RWPE1 (cell line): ENCODE measurements at regions not wholly inside any gene's neighbourhood (a gene's known extent, or its start where the extent isn't known, plus 50 kb on each side); places are given as distances from the start of the nearest gene placed in this dataset.
"Not testable (repeated sequence)": the region's sequence is repeated elsewhere in the genome, so short reads cannot be mapped to it uniquely, and the experiment has no call there.

Experiments
- CTCF ChIA-PET: fragments of 350-600 bp; sonication (Branson Sonifier 250); formaldehyde crosslinking; extraction: SDS; loops from one replicate; lab custom pipeline; 2021; lab: Yijun Ruan, JAX
- POLR2A ChIA-PET: fragments of 400-600 bp; formaldehyde crosslinking; extraction: SDS; loops from one replicate; lab custom pipeline; 2020; ENCODE audit warnings: antibody characterized with exemption; ENCODE audit not compliant: low non-redundant PET; lab: Yijun Ruan, JAX
- DNase-seq: peaks from one replicate; pipeline ENCODE4 v3.0.0; 2012; ENCODE audit warnings: low spot score
- H3K27ac ChIP-seq: fragments of 450-650 bp; 2 replicates; pipeline ENCODE4 v1.5.1; 2017
- TF ChIP-seq, protein P1 (sequence below): fragments of 450-650 bp; conservative IDR thresholded peaks from 2 replicates; pipeline ENCODE4 v1.5.1; 2017; ENCODE audit warnings: low read depth, mild to moderate bottlenecking

DNA sequence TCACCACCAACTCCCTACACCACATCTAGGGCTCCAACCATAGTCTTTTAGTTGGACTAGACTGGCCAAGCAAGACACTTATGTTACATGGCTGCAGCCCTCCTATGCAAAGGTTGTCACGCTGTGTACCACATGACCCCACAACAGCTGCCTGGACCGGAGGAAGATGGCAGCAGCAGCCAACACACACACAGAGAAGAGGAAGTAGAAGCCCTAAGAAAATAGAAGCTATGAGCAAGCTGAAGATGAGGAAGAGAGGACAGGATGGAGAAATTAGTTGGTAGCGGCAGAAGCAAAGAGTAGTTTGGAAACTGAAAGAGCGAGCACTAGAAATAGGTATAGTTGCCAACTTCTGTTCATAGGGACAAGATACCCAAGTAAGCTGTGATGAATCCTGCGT, 60.8 kb upstream of the RALGPS2 start:
- ChIA-PET CTCF (no interaction called here), POLR2A (no interaction called here)
- TF ChIP-seq, protein P1, sequence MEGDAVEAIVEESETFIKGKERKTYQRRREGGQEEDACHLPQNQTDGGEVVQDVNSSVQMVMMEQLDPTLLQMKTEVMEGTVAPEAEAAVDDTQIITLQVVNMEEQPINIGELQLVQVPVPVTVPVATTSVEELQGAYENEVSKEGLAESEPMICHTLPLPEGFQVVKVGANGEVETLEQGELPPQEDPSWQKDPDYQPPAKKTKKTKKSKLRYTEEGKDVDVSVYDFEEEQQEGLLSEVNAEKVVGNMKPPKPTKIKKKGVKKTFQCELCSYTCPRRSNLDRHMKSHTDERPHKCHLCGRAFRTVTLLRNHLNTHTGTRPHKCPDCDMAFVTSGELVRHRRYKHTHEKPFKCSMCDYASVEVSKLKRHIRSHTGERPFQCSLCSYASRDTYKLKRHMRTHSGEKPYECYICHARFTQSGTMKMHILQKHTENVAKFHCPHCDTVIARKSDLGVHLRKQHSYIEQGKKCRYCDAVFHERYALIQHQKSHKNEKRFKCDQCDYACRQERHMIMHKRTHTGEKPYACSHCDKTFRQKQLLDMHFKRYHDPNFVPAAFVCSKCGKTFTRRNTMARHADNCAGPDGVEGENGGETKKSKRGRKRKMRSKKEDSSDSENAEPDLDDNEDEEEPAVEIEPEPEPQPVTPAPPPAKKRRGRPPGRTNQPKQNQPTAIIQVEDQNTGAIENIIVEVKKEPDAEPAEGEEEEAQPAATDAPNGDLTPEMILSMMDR: no peak
- H3K27ac ChIP-seq: no peak overlapping the region
- no peak for DNase-seq

DNA sequence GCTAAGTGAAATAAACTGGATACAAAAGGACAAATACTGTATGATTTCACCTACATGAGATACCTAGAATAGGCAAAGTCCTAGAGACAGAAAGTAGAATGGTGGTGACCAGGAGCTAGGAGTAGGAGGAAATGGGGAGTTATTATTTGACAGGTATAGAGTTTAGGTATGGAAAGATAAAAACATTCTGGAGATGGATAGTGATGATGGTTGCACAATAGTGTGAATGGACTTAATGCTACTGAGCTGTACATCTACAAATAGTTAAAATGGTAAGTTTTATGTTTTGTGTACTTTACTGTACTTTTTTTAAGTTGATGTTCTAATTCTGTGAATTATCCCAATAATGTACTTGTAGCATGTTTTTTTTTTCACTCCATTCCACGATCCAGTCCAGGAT, 59.5 kb upstream of the RALGPS2 start:
- CTCF ChIA-PET: interaction anchor here (0.6 kb wide), 1 partner anchor 19 kb away, joined by 3 read pairs; no protein-coding TSS in a partner anchor
- H3K27ac ChIP-seq: no peak overlapping the region
- no peak for DNase-seq
- TF ChIP-seq, protein P1: no peak
- POLR2A ChIA-PET: no interaction called here

DNA sequence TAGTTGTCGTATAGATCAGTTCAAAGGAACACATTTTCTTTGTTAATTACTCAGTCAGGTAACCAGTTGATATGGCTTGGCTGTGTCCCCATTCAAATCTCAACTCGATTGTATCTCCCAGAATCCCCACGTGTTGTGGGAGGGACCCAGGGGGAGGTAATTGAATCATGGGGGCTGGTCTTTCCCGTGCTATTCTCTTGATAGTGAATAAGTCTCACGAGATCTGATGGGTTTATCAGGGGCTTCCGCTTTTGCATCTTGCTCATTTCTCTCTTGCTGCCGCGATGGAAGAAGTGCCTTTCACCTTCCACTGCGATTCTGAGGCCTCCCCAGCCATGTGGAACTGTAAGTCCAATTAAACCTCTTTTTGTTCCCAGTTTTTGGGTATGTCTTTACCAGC, 58.2 kb upstream of the RALGPS2 start:
- DNase-seq, H3K27ac ChIP-seq, CTCF ChIA-PET, POLR2A ChIA-PET: not testable (repeated sequence)

DNA sequence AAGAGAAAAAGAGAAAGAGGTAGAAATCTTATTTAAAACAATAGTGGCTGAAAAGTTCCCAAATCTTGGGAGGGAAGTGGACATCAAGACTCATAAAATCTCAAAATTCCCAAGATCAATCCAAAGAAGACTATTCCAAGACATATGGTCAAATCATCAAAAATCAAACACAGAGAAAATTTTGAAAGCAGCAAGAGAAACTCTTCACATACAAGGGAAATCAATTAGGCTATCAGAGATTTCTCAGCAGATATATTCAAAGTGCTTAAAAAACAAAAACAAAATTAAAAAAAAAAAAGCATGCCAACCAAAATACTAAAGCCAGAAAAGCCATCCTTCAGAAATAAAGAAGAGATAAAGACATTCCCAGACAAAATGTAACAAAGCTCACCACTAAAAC, 52.6 kb upstream of the RALGPS2 start:
- ChIA-PET CTCF (no interaction called here), POLR2A (no interaction called here)
- DNase-seq: no peak
- no peak overlapping the region for H3K27ac ChIP-seq
- TF ChIP-seq, protein P1: no peak

DNA sequence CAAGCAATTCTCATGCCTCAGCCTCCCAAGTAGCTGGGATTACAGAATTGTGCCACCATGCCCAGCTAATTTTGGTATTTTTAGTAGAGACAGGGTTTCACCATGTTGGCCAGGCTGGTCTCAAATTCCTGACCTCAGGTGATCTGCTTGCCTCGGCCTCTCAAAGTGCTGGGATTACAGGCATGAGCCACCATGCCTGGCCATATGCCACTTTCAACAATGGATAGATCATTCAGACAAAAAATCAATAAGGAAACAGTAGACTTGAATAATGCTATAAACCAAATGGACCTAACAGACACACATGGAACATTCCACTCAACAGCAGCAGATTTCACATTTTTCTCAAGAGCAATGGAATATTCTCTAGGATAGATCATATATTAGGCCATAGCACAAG, 50.5 kb upstream of the RALGPS2 start:
- POLR2A ChIA-PET, H3K27ac ChIP-seq, DNase-seq, CTCF ChIA-PET: not testable (repeated sequence)
